WTC11 (cell line): ENCODE measurements at regions not wholly inside any gene's neighbourhood (a gene's known extent, or its start where the extent isn't known, plus 50 kb on each side); places are given as distances from the start of the nearest gene placed in this dataset.

Experiments used
- ATAC-seq: fragments of 200-7000 bp; cut with Tn5 transposase; 2 replicates; pipeline ENCODE4 v1.10.0; 2021; ENCODE audit warnings: mild to moderate bottlenecking, moderate library complexity
- CTCF ChIA-PET: fragments of 300-600 bp; sonication (Branson Sonifier 250); formaldehyde crosslinking; loops from one replicate; lab custom pipeline; 2021; ENCODE audit warnings: antibody characterized with exemption; lab: Charles Lee
- POLR2A ChIA-PET: fragments of 350-600 bp; sonication (Branson Sonifier 250); formaldehyde crosslinking; loops from one replicate; lab custom pipeline; 2021; ENCODE audit warnings: antibody characterized with exemption; lab: Charles Lee
- DNase-seq: peaks from one replicate; pipeline ENCODE4 v3.0.0; 2021; ENCODE audit warnings: low spot score
- H3K27ac Mint-ChIP-seq: 2 replicates; pipeline ENCODE4 v1.8.0; 2021; ENCODE audit warnings: mixed read lengths
- H3K27me3 Mint-ChIP-seq: 2 replicates; pipeline ENCODE4 v1.8.0; 2021; ENCODE audit warnings: low read depth, mild to moderate bottlenecking, moderate library complexity, mixed read lengths
- H3K36me3 Mint-ChIP-seq: 2 replicates; pipeline ENCODE4 v1.8.0; 2021; ENCODE audit warnings: mixed read lengths
- H3K4me1 Mint-ChIP-seq: 2 replicates; pipeline ENCODE4 v1.8.0; 2022; ENCODE audit warnings: mixed read lengths
- H3K4me3 Mint-ChIP-seq: 2 replicates; pipeline ENCODE4 v1.8.0; 2021; ENCODE audit warnings: mild to moderate bottlenecking, moderate library complexity, mixed read lengths
- H3K9me3 Mint-ChIP-seq: 2 replicates; pipeline ENCODE4 v1.8.0; 2021; ENCODE audit warnings: mixed read lengths
- ATF3 ChIP-seq: sonication (generic); formaldehyde crosslinking; conservative IDR thresholded peaks from 2 replicates; pipeline ENCODE4 v1.8.1; 2022; ENCODE audit warnings: mild to moderate bottlenecking, missing genetic modification reagents
- CTCF ChIP-seq: fragments of 200-600 bp; IDR thresholded peaks from 2 replicates; pipeline ENCODE4 v1.8.0; 2022; ENCODE audit warnings: antibody characterized with exemption
- EMX1 ChIP-seq: fragments of 250-450 bp; sonication (Bioruptor Pico); IDR thresholded peaks from 2 replicates; pipeline ENCODE4 v1.8.0; 2021; ENCODE audit warnings: mild to moderate bottlenecking
- FOXJ3 ChIP-seq: sonication (generic); formaldehyde crosslinking; IDR thresholded peaks from 2 replicates; pipeline ENCODE4 v1.9.0; 2021; ENCODE audit warnings: missing genetic modification reagents, mild to moderate bottlenecking, borderline replicate concordance
- FOXP4 ChIP-seq: sonication (generic); formaldehyde crosslinking; IDR thresholded peaks from 2 replicates; pipeline ENCODE4 v1.8.0; 2022; ENCODE audit warnings: mild to moderate bottlenecking, missing genetic modification reagents
- IRF1 ChIP-seq: sonication (generic); formaldehyde crosslinking; IDR thresholded peaks from 2 replicates; pipeline ENCODE4 v1.8.0; 2023; ENCODE audit warnings: missing genetic modification reagents
- SP1 ChIP-seq: sonication (generic); formaldehyde crosslinking; conservative IDR thresholded peaks from 2 replicates; pipeline ENCODE4 v1.8.1; 2022; ENCODE audit warnings: missing genetic modification reagents
- ZNF138 ChIP-seq: sonication (generic); formaldehyde crosslinking; conservative IDR thresholded peaks from 2 replicates; pipeline ENCODE4 v1.8.1; 2022; ENCODE audit warnings: mild to moderate bottlenecking, moderate library complexity, missing genetic modification reagents
- ZNF532 ChIP-seq: fragments of 250-450 bp; sonication (Bioruptor Pico); IDR thresholded peaks from 2 replicates; pipeline ENCODE4 v1.9.0; 2021; ENCODE audit warnings: mild to moderate bottlenecking, borderline replicate concordance

GRCh38 chr5:77569409-77569808 is 69.1 kb downstream of the OTP start:
- H3K9me3 Mint-ChIP-seq: no peaks in the 10 kb centered on the region
- POLR2A ChIA-PET: no interaction called here

More at GRCh38 chr5:77569409-77569808, 69.1 kb downstream of the OTP start:
- H3K4me1 Mint-ChIP-seq: no peaks in the 10 kb centered on the region
- no peaks in the 10 kb centered on the region for H3K36me3 Mint-ChIP-seq
- no peak overlapping the region for H3K27ac Mint-ChIP-seq
- H3K4me3 Mint-ChIP-seq: no peak overlapping the region
- ATAC-seq (no peak), DNase-seq (no peak)
- TF ChIP-seq FOXJ3 (no peak), ATF3 (CRISPR knock-in tag) (no peak), CTCF (no peak), IRF1 (CRISPR knock-in tag) (no peak), ZNF138 (CRISPR knock-in tag) (no peak), SP1 (no peak), ZNF532 (no peak), FOXP4 (CRISPR knock-in tag) (no peak), EMX1 (CRISPR knock-in tag) (no peak)
- H3K27me3 Mint-ChIP-seq: peaks cover 25% of the 10 kb centered on the region
- CTCF ChIA-PET: no interaction called here
